ENCODE measurements at regions not wholly inside any gene's neighbourhood (a gene's known extent, or its start where the extent isn't known, plus 50 kb on each side); places are given as distances from the start of the nearest gene placed in this dataset.
"Not testable (repeated sequence)": the region's sequence is repeated elsewhere in the genome, so short reads cannot be mapped to it uniquely, and the experiment has no call there.

GRCh38 chr3:163513149-163513657, 1565.1 kb downstream of the SI start:
- no TSS peak for BruUV-seq (replicated peaks)
- DNase-seq (ENCODE audit: low spot score): peak; percentile 19
- no peak for TF ChIP-seq EZH2 (IDR thresholded peaks at IDR 0.05; ENCODE audit: borderline replicate concordance, low read depth, low read length, poor library complexity, severe bottlenecking)
- TF ChIP-seq, protein P1, sequence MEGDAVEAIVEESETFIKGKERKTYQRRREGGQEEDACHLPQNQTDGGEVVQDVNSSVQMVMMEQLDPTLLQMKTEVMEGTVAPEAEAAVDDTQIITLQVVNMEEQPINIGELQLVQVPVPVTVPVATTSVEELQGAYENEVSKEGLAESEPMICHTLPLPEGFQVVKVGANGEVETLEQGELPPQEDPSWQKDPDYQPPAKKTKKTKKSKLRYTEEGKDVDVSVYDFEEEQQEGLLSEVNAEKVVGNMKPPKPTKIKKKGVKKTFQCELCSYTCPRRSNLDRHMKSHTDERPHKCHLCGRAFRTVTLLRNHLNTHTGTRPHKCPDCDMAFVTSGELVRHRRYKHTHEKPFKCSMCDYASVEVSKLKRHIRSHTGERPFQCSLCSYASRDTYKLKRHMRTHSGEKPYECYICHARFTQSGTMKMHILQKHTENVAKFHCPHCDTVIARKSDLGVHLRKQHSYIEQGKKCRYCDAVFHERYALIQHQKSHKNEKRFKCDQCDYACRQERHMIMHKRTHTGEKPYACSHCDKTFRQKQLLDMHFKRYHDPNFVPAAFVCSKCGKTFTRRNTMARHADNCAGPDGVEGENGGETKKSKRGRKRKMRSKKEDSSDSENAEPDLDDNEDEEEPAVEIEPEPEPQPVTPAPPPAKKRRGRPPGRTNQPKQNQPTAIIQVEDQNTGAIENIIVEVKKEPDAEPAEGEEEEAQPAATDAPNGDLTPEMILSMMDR (conservative IDR thresholded peaks at IDR 0.05; ENCODE audit: low read depth, low read length): no peak
- intact Hi-C loops (cut with micrococcal nuclease; ENCODE audit: unreplicated experiment): no loop called here
- Histone ChIP-seq H3K9me3 (ENCODE audit: low read depth, low read length, poor library complexity, severe bottlenecking) (no peaks in the 10 kb centered on the region), H3K36me3 (ENCODE audit: insufficient read depth, low read length, poor library complexity, severe bottlenecking) (no peaks in the 10 kb centered on the region), H3K4me3 (ENCODE audit: low read depth, low read length, poor library complexity, severe bottlenecking) (no peak overlapping the region), H3K4me1 (ENCODE audit: insufficient read depth, low read length, poor library complexity, severe bottlenecking) (no peaks in the 10 kb centered on the region), H3K27me3 (replicated peaks; ENCODE audit: insufficient read depth, low read depth, low read length, poor library complexity) (no peaks in the 10 kb centered on the region), H3K27ac (ENCODE audit: low read depth, low read length, poor library complexity, severe bottlenecking) (no peak overlapping the region)
- CTCF ChIA-PET: no interaction called here
- POLR2A ChIA-PET (ENCODE audit: low non-redundant PET): no interaction called here

- intact Hi-C loops (cut with micrococcal nuclease; ENCODE audit: unreplicated experiment): no loop called here
- Histone ChIP-seq H3K4me3 (ENCODE audit: low read depth, low read length, poor library complexity, severe bottlenecking) (no peak overlapping the region), H3K27ac (ENCODE audit: low read depth, low read length, poor library complexity, severe bottlenecking) (no peak overlapping the region), H3K9me3 (ENCODE audit: low read depth, low read length, poor library complexity, severe bottlenecking) (no peaks in the 10 kb centered on the region), H3K36me3 (ENCODE audit: insufficient read depth, low read length, poor library complexity, severe bottlenecking) (no peaks in the 10 kb centered on the region), H3K4me1 (ENCODE audit: insufficient read depth, low read length, poor library complexity, severe bottlenecking) (no peaks in the 10 kb centered on the region), H3K27me3 (replicated peaks; ENCODE audit: insufficient read depth, low read depth, low read length, poor library complexity) (no peaks in the 10 kb centered on the region)
- POLR2A ChIA-PET (ENCODE audit: low non-redundant PET): no interaction called here
- CTCF ChIA-PET: no interaction called here
- BruUV-seq (replicated peaks): no TSS peak
- DNase-seq (ENCODE audit: low spot score): no peak
- TF ChIP-seq EZH2 (IDR thresholded peaks at IDR 0.05; ENCODE audit: borderline replicate concordance, low read depth, low read length, poor library complexity, severe bottlenecking): no peak
- TF ChIP-seq, protein P1 (conservative IDR thresholded peaks at IDR 0.05; ENCODE audit: low read depth, low read length): no peak
These were observed 1570.1 kb downstream of the SI start for GRCh38 chr3:163508206-163508605.

DNA sequence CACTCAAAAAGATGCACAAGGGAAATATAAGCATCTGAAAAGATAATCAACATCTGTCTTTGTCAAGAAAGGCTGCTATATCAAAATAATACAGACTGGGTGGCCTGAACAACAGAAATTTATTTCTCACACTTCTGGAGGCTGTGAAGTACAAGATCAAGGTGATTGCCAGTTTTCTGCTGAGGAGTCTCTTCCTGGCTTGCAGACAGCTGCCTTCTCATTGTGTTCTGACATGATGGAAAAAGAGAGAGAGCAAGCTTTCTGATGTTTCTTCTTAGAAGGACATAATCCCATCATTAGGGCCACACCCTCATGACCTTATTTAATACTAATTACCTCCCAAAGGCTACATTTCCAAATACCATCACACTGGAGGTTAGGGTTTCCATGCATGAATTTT, 1573.3 kb downstream of the SI start:
- Histone ChIP-seq H3K4me1 (ENCODE audit: insufficient read depth, low read length, poor library complexity, severe bottlenecking) (no peaks in the 10 kb centered on the region), H3K4me3 (ENCODE audit: low read depth, low read length, poor library complexity, severe bottlenecking) (no peak overlapping the region), H3K27me3 (replicated peaks; ENCODE audit: insufficient read depth, low read depth, low read length, poor library complexity) (no peaks in the 10 kb centered on the region), H3K27ac (ENCODE audit: low read depth, low read length, poor library complexity, severe bottlenecking) (no peak overlapping the region), H3K9me3 (ENCODE audit: low read depth, low read length, poor library complexity, severe bottlenecking) (no peaks in the 10 kb centered on the region), H3K36me3 (ENCODE audit: insufficient read depth, low read length, poor library complexity, severe bottlenecking) (no peaks in the 10 kb centered on the region)
- no peak for DNase-seq (ENCODE audit: low spot score)
- TF ChIP-seq EZH2 (IDR thresholded peaks at IDR 0.05; ENCODE audit: borderline replicate concordance, low read depth, low read length, poor library complexity, severe bottlenecking): no peak
- TF ChIP-seq, protein P1 (conservative IDR thresholded peaks at IDR 0.05; ENCODE audit: low read depth, low read length): no peak
- intact Hi-C loops (cut with micrococcal nuclease; ENCODE audit: unreplicated experiment): no loop called here
- POLR2A ChIA-PET (ENCODE audit: low non-redundant PET): no interaction called here
- no TSS peak for BruUV-seq (replicated peaks)
- CTCF ChIA-PET: no interaction called here

DNA sequence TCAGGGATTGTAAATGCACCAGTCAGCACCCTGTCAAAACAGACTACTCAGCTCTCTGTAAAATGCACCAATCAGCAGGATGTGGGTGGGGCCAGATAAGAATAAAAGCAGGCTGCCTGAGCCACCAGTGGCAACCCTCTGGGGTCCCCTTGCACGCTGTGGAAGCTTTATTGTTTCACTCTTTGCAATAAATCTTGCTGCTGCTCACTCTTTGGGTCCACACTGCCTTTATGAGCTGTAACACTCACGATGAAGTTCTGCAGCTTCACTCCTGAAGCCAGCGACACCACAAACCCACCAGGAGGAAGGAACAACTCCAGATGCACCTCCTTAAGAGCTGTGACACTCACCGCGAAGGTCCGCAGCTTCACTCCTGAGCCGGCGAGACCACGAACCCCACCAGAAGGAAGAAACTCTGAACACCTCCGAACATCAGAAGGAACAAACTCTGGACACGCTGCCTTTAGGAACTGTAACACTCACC, 1578.5 kb downstream of the SI start:
- POLR2A ChIA-PET (ENCODE audit: low non-redundant PET); H3K27me3 ChIP-seq (replicated peaks; ENCODE audit: insufficient read depth, low read depth, low read length, poor library complexity); H3K9me3 ChIP-seq (ENCODE audit: low read depth, low read length, poor library complexity, severe bottlenecking); H3K4me3 ChIP-seq (ENCODE audit: low read depth, low read length, poor library complexity, severe bottlenecking); H3K36me3 ChIP-seq (ENCODE audit: insufficient read depth, low read length, poor library complexity, severe bottlenecking); H3K27ac ChIP-seq (ENCODE audit: low read depth, low read length, poor library complexity, severe bottlenecking); intact Hi-C loops (cut with micrococcal nuclease; ENCODE audit: unreplicated experiment); BruUV-seq (replicated peaks); DNase-seq (ENCODE audit: low spot score); CTCF ChIA-PET; H3K4me1 ChIP-seq (ENCODE audit: insufficient read depth, low read length, poor library complexity, severe bottlenecking): not testable (repeated sequence)

- H3K9me3 ChIP-seq (ENCODE audit: low read depth, low read length, poor library complexity, severe bottlenecking); H3K27me3 ChIP-seq (replicated peaks; ENCODE audit: insufficient read depth, low read depth, low read length, poor library complexity); H3K4me3 ChIP-seq (ENCODE audit: low read depth, low read length, poor library complexity, severe bottlenecking); H3K36me3 ChIP-seq (ENCODE audit: insufficient read depth, low read length, poor library complexity, severe bottlenecking); POLR2A ChIA-PET (ENCODE audit: low non-redundant PET); DNase-seq (ENCODE audit: low spot score); intact Hi-C loops (cut with micrococcal nuclease; ENCODE audit: unreplicated experiment); H3K4me1 ChIP-seq (ENCODE audit: insufficient read depth, low read length, poor library complexity, severe bottlenecking); CTCF ChIA-PET; BruUV-seq (replicated peaks); H3K27ac ChIP-seq (ENCODE audit: low read depth, low read length, poor library complexity, severe bottlenecking): not testable (repeated sequence)
These were observed 1579.2 kb downstream of the SI start for GRCh38 chr3:163498842-163499735.

All from A673 (cell line).